ENCODE measurements at regions not wholly inside any gene's neighbourhood (a gene's known extent, or its start where the extent isn't known, plus 50 kb on each side); places are given as distances from the start of the nearest gene placed in this dataset.

DNA sequence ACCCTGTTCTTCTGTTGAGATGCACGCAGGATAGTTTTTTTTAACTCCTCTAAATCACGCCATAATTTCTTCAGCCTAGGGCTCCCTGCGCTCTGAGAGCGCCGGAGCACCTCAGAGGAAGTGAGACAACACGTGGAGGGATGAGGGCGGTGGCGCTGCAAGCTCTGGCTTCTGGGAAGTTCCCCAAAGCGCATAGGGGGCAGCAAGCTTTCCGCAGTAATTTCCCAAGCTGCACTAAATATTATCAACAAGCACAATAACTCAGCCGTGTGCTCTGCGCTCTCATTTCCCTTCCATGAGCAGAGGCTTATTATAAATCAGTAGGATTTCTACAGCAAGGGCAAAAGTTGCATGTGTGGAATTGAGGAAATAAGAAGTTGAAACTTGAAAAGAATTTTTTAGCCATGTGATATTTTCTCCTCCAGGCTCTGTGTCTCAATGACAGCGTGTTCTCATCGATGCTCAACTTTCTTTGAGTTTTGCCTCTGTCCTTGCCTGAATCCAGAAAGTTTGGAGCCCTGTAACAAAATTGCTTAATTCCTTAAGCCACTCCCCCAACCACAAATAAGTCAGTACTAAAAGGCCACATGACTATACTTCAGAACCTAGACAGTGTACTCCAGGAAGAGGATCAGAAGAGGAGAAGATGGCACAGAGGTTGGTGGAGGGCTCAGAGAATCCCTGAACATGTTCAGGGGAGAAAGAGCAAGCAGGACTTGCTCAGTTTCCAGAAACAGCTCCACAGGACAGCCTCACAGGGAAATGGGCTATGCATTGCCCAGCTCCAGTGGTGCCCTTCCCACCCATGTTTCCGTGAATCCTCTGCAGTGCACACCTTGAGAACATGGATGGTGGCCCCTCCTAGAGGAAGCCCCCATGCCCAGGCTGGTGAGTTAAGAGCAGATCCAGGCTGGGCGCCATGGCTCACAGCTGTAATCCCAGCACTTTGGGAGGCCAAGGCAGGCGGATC is 221.5 kb upstream of the GHITM start:
- DNase-seq, result no peak

DNA sequence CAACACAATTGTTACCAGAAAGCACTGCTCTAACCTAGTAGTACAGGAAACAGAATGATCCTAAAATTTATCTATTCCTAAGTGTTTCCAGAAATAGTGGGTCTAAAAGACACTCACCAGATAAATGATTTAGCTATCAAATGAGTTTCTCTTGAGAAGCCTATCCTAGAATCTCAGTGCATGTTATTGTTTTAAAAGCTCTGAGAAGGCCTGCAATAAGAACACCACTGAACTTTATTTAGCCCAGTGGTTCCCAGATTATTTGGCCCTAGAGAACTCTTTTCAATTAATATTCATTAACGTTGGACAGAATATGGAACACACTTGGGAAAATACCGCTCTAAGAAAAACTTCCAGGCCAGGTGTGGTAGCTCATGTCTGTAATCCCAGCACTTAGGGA is 220.1 kb upstream of the GHITM start:
- DNase-seq, result no peak

GRCh38 chr10:83921984-83922860 is 217.1 kb upstream of the GHITM start:
- no peak for DNase-seq

DNA sequence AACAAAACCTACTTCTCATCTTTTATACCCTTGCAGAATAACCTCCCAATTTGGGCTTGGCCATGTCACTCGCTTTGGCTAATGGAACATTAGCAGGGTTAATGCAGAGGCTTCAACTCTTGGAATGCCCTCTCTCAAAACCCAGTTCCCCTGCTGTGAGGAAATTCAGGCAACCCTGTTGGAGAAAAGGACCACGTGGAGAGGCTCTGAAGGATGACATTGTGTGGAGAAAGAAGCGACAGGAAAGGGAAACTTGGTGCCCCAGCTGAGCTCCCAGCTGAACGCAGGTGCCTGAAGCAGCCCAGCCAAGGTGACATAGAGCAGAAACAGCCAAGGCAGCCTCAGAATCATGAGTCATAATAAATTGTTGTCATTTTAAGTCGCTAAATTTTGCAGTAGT is 214.2 kb upstream of the GHITM start:
- no peak for DNase-seq

DNA sequence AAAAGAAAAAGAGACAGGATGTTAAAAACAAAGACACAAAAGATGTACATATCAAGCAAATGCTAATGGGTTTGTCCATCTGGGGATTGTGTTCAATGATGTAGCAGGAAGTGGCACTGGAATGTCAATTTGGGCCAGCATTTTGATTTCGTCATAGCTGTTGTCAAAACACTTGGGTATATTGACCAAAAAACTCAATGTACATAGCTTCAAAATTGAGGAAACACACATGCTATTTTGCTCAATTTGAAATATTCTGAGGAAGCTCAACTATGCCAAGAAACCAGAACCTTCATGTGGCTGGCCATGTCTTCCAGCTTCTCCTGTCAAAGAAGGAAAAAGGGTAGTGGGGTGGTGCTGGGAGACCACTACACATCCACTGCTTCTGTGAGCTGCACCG is 212.7 kb upstream of the GHITM start:
- DNase-seq, result no peak

GRCh38 chr10:83927166-83927565 is 212.1 kb upstream of the GHITM start:
- no peak for DNase-seq

- DNase-seq, result no peak
These were observed 209.9 kb upstream of the GHITM start for GRCh38 chr10:83929399-83929798.

DNA sequence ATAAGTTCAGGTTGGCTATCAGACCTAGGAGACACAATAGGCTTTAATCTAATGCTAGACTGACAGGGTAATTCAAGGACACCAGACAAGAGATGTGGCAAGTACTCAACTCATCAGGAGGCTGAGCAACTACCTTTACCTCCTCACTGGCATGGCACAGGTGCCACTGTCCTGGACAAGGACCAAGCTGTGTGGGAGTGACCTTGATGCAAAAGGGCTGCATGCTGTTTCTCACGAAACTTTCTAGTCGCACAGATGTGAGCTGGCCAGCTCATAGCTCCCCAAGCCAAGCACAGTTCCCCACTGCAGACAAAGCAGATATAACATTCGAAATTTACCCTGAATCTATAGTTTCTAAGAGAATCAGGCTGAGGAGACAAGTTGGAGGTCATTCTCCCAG is 207.6 kb upstream of the GHITM start:
- no peak for DNase-seq

GRCh38 chr10:83932245-83932644 is 207.1 kb upstream of the GHITM start:
- DNase-seq, result no peak

DNA sequence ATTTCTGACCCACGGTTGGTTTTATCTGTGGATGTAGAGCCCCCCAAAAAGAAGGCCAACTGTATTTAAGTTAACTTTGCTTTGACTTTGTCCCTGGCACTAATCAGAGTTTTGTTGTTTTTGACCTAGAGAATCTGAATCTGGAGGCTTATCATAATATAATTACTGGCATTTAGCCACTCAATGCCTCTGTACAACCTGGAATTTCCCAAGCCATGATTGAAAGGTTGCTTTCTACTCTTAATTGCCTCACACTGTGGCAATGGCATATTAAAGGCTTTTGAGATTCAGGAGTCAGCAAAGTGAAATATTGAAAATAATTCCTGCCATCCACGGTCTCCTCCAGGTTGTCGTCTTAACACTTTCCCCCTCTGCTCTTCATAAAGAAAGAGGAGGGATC is 205.2 kb upstream of the GHITM start:
- DNase-seq, result no peak

GRCh38 chr10:83934641-83935338 is 204.5 kb upstream of the GHITM start:
- DNase-seq, result no peak

DNA sequence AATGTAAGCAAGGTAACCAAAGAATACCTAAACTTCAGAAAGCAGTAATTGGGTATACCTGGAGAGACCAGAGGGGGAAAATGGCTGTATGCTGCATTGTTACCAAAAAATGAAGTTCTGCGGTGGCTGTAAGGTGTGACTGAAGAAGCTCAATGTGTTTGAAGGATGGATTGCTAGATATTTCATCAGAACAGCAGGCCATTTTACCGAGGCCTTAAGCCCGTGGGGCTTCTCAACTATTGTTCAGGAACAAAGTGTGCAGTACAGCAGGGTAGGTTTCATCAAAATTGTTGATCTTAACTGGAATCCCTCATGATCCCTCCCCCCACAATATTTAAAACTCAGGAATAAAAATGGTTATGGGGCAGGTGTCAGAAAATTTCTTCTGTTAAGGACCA is 204.0 kb upstream of the GHITM start:
- no peak for DNase-seq

DNA sequence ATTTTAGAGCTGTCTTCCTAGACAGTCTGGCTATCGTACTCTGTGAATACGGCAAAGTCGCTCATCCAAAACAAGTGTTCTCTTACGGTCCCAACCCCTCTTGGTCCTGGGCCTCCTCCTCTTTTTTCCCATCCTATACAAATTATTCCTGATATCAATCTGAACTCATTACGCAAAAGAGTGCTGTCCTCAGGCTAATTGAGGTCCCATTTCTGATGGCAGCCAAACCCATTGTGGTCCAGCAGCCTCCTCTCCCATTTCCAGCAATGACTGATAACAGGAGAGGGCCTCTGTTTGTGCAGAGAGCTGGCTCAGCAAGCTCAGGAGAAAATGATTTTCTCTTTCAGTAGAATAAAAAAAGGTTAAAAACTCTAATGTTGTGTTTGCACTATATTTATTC is 203.4 kb upstream of the GHITM start:
- no peak for DNase-seq

DNA sequence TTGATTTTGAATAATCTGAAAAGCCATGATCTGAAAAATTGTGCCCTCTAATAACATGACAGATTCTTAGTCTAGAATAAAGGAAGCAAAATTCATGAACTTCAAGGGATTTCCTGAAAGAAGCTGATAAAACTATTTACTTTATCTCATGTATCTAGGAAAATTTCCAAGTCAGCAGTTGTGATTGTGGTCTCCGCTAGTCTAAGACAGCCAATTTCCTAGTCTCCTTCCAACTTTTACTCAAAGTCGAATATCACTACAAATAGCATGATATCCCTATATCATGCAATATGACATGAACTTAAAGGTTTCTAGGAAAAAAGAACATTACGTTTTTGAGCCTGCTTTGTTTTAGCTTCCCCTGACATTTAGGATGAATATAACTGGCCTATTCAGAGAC is 202.1 kb upstream of the GHITM start:
- DNase-seq, result no peak

DNA sequence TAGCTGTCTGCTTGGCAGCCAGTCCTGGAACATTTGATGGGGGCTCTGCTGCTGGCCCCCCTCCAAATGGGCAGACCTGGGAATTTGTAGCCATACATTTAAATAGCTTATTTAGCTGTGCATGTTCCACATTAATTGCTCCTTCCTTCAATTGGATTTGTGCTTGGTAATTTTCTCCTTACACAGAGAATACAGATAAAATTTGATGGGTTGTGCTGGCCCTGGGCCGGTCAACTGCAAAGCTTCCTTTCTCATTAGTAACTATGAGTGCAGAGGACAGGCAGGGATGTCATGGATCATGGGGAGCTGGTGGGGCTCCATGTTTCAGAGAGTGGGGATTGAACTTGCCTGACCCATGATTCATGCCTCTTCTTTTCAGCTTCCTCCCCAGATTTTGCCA is 201.5 kb upstream of the GHITM start:
- no peak for DNase-seq

DNA sequence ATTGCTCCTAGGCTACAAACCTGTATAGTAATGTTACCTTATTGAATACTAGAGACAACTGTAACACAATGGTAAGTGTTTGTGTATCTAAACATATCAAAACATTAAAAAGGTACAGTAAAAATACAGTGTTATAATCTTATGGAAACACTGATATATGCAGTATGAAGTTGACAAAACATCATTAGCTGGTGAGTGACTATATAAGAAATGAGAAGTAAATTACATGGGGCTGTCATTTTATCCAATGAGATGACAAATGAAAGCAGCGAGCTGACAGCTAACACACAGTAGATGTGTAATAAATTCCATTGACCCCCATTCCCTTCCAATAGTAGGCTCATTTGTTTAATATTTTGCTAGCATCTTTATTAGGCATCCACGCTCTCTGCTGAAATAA is 198.1 kb upstream of the GHITM start:
- DNase-seq, result no peak

GRCh38 chr10:83942410-83942809 is 196.9 kb upstream of the GHITM start:
- DNase-seq, result no peak

GRCh38 chr10:83943049-83943448 is 196.3 kb upstream of the GHITM start:
- no peak for DNase-seq

DNA sequence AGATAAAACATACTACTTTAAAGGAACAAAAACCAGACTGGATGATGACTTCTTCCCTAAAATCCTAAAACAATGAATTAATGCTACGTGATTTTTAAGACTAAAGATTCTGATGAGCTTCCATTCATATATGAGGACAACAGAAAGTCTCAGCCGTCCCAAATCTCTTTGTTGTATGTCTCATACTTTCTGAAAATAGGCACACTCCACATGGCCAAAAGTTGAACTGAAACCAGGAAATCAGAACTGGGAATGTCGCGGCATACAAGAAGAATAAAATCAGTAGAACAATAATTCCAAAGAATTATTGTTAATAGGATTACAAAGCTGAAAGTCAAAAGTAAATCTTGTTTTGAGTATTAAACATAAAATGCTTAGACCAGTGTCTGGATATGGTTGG is 195.4 kb upstream of the GHITM start:
- DNase-seq, result no peak

- DNase-seq, result no peak
These were observed 193.2 kb upstream of the GHITM start for GRCh38 chr10:83945982-83946718.

- no peak for DNase-seq
These were observed 187.0 kb upstream of the GHITM start for GRCh38 chr10:83952314-83952713.

- DNase-seq, result no peak
These were observed 185.7 kb upstream of the GHITM start for GRCh38 chr10:83953589-83953988.
